Type B pancreatic cell (in vitro differentiated cells): ENCODE measurements at regions not wholly inside any gene's neighbourhood (a gene's known extent, or its start where the extent isn't known, plus 50 kb on each side); places are given as distances from the start of the nearest gene placed in this dataset.

ENCODE experiments used
- DNase-seq: peaks from one replicate; pipeline ENCODE4 v3.0.0; 2021; ENCODE audit warnings: mixed read lengths; ENCODE audit not compliant: unreplicated experiment; ENCODE audit errors: extremely low spot score
- H3K27ac Mint-ChIP-seq: 2 replicates; pipeline ENCODE4 v1.8.0; 2021; ENCODE audit warnings: mild to moderate bottlenecking, mixed read lengths
- H3K27me3 Mint-ChIP-seq: 2 replicates; pipeline ENCODE4 v1.8.0; 2021; ENCODE audit warnings: mixed read lengths
- H3K36me3 Mint-ChIP-seq: 2 replicates; pipeline ENCODE4 v1.8.0; 2021; ENCODE audit warnings: mixed read lengths
- H3K4me1 Mint-ChIP-seq: one replicate; pipeline ENCODE4 v1.8.0; 2021; ENCODE audit warnings: mixed read lengths; ENCODE audit not compliant: unreplicated experiment
- H3K4me3 Mint-ChIP-seq: 2 replicates; pipeline ENCODE4 v1.8.0; 2021; ENCODE audit warnings: mild to moderate bottlenecking, mixed read lengths
- H3K9me3 Mint-ChIP-seq: 2 replicates; pipeline ENCODE4 v1.8.0; 2021; ENCODE audit warnings: mixed read lengths
- TF ChIP-seq, protein P1 (sequence below): fragments of 200-600 bp; sonication (generic); conservative IDR thresholded peaks from 2 replicates; pipeline ENCODE4 v1.5.0; 2021; ENCODE audit warnings: antibody characterized with exemption, mild to moderate bottlenecking

DNA sequence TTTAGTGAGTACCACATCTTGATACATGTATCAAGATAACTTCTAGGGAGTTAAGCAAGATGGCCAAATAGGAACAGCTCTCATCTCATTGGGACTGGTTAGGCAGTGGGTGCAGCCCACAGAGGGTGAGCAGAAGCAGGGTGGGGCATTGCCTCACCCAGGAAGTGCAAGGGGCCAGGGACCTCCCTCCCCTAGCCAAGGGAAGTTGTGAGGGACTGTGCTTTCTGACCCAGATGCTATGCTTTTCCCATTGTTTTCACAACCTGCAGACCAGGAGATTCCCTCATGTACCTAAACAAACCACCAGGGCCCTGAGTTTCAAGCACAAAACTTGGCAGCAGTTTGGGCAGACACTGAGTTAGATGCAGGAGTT is 665.0 kb upstream of the CBLB start:
- Mint-ChIP-seq H3K27ac (no peak overlapping the region), H3K36me3 (peaks cover 3% of the 10 kb centered on the region)
- TF ChIP-seq, protein P1, sequence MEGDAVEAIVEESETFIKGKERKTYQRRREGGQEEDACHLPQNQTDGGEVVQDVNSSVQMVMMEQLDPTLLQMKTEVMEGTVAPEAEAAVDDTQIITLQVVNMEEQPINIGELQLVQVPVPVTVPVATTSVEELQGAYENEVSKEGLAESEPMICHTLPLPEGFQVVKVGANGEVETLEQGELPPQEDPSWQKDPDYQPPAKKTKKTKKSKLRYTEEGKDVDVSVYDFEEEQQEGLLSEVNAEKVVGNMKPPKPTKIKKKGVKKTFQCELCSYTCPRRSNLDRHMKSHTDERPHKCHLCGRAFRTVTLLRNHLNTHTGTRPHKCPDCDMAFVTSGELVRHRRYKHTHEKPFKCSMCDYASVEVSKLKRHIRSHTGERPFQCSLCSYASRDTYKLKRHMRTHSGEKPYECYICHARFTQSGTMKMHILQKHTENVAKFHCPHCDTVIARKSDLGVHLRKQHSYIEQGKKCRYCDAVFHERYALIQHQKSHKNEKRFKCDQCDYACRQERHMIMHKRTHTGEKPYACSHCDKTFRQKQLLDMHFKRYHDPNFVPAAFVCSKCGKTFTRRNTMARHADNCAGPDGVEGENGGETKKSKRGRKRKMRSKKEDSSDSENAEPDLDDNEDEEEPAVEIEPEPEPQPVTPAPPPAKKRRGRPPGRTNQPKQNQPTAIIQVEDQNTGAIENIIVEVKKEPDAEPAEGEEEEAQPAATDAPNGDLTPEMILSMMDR: no peak

DNA sequence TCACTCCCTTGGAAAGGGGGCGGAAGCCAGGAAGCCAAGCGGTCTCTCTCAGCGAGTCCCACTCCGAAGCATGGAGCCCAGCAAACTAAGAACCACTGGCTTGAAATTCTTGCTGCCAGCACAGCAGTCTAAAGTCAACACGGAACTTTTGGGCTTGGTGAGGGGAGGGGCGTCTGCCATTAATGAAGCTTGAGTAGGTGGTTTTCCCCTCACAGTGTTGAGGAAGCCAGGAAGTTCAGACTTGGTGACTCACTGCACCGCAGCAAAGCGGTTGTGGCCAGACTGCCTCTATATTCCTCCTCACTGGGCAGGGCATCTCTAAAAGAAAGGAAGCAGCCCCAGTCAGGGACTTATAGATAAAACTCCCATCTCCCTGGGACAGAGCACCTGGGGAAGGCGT is 665.4 kb upstream of the CBLB start:
- no peaks in the 10 kb centered on the region for H3K27me3 Mint-ChIP-seq
- no peak for DNase-seq
- peaks cover 17% of the 10 kb centered on the region for H3K9me3 Mint-ChIP-seq
- no peak overlapping the region for H3K4me3 Mint-ChIP-seq
- H3K27ac Mint-ChIP-seq: no peak overlapping the region
- H3K4me1 Mint-ChIP-seq: no peaks in the 10 kb centered on the region
- H3K36me3 Mint-ChIP-seq: peaks cover 3% of the 10 kb centered on the region
- TF ChIP-seq, protein P1: no peak

More for the DNA sequence above, 665.0 kb upstream of the CBLB start:
- H3K4me3 Mint-ChIP-seq: no peak overlapping the region
- H3K9me3 Mint-ChIP-seq: peaks cover 17% of the 10 kb centered on the region
- no peak for DNase-seq
- no peaks in the 10 kb centered on the region for H3K4me1 Mint-ChIP-seq
- no peaks in the 10 kb centered on the region for H3K27me3 Mint-ChIP-seq

DNA sequence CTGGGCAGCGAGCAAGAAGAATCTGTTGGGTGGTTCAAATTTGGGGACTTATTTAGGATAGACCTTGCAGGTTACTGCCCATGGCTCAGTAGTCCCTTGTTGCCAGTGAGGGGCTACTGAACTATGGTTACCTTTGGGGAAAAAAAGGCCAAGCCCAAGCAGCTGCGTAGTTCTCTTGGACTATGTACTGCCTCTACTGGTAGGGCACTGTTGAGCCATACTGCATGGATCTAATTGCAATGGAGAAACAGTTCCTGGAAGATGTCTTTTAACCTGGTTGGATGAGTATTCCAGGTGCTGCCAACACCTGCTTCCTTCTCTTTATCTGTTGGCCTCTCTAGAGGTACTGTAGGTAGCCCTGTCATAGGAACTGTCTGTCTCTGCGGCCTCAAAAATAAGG is 671.9 kb upstream of the CBLB start:
- H3K9me3 Mint-ChIP-seq: peaks cover 13% of the 10 kb centered on the region
- peaks cover 6% of the 10 kb centered on the region for H3K36me3 Mint-ChIP-seq
- no peak overlapping the region for H3K27ac Mint-ChIP-seq
- TF ChIP-seq, protein P1: no peak
- no peaks in the 10 kb centered on the region for H3K4me1 Mint-ChIP-seq
- H3K27me3 Mint-ChIP-seq: no peaks in the 10 kb centered on the region
- DNase-seq: no peak
- H3K4me3 Mint-ChIP-seq: no peak overlapping the region

- H3K4me1 Mint-ChIP-seq: no peaks in the 10 kb centered on the region
- H3K27me3 Mint-ChIP-seq: no peaks in the 10 kb centered on the region
- no peak overlapping the region for H3K4me3 Mint-ChIP-seq
- no peak for DNase-seq
- H3K27ac Mint-ChIP-seq: no peak overlapping the region
- peaks cover 6% of the 10 kb centered on the region for H3K9me3 Mint-ChIP-seq
- peaks cover 6% of the 10 kb centered on the region for H3K36me3 Mint-ChIP-seq
- TF ChIP-seq, protein P1: no peak
Measured at GRCh38 chr3:106542101-106542769, 673.4 kb upstream of the CBLB start.

GRCh38 chr3:106552351-106553043 is 683.7 kb upstream of the CBLB start:
- H3K4me1 Mint-ChIP-seq: no peaks in the 10 kb centered on the region
- no peak overlapping the region for H3K27ac Mint-ChIP-seq
- H3K9me3 Mint-ChIP-seq: peaks cover 10% of the 10 kb centered on the region
- no peaks in the 10 kb centered on the region for H3K36me3 Mint-ChIP-seq
- no peak overlapping the region for H3K4me3 Mint-ChIP-seq
- H3K27me3 Mint-ChIP-seq: no peaks in the 10 kb centered on the region
- DNase-seq: no peak
- TF ChIP-seq, protein P1: no peak
